Neutrophil (primary cell): ENCODE measurements at regions not wholly inside any gene's neighbourhood (a gene's known extent, or its start where the extent isn't known, plus 50 kb on each side); places are given as distances from the start of the nearest gene placed in this dataset.

ENCODE experiments used
- H3K27ac ChIP-seq: fragments of 200-600 bp; sonication (generic); 2 replicates; pipeline ENCODE4 v1.5.1; 2016; ENCODE audit warnings: mild to moderate bottlenecking, moderate library complexity
- H3K27me3 ChIP-seq: fragments of 200-600 bp; sonication (generic); 2 replicates; pipeline ENCODE4 v1.6.0; 2016; ENCODE audit warnings: mild to moderate bottlenecking
- H3K36me3 ChIP-seq: fragments of 200-600 bp; sonication (generic); 2 replicates; pipeline ENCODE4 v1.5.1; 2017
- H3K4me1 ChIP-seq, 2 experiments: fragments of 200-600 bp in 1 of 2; sonication (generic) in 1 of 2; 1 replicate in 1 of 2; 2 replicates in 1 of 2; pipeline versions ENCODE4 v1.5.1 to v1.6.1; 2013 to 2016; ENCODE audit warnings: low read depth in 1 of 2, low read length in 1 of 2, mild to moderate bottlenecking in 1 of 2, moderate library complexity in 1 of 2; ENCODE audit not compliant: control insufficient read depth in 1 of 2, insufficient read depth in 1 of 2
- H3K4me3 ChIP-seq, 2 experiments: fragments of 200-600 bp in 1 of 2; sonication (generic) in 1 of 2; 1 replicate in 1 of 2; 2 replicates in 1 of 2; pipeline ENCODE4 v1.5.1; 2013 to 2016; ENCODE audit warnings: low read depth in 1 of 2, low read length in 1 of 2, mild to moderate bottlenecking in 1 of 2, moderate library complexity in 1 of 2
- H3K9me3 ChIP-seq: fragments of 200-600 bp; sonication (generic); 2 replicates; pipeline ENCODE4 v1.5.1; 2016
- TF ChIP-seq, protein P1 (sequence below): fragments of 200-600 bp; sonication (generic); IDR thresholded peaks from 2 replicates; pipeline ENCODE4 v1.5.1; 2016; ENCODE audit warnings: antibody characterized with exemption

DNA sequence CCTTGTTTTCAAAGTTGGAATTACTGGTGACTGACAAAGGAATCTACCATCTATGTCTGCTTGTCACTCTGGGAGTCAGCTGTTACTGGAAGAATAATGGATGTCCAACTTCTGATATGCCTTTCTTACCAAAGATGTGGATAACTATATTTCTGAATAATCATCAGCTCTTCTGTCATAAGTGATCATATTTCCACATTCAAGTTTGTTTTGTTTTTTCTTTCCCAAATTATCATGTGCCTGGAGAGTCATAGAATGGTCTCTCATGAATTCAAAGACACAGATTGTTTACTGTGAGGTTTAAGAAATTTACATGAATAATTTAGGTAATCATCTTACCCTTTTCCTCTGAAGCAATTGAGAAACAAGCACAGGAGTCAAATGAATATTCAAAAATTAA, 986.7 kb upstream of the CDH2 start:
- Histone ChIP-seq H3K4me3 (no peak overlapping the region), H3K9me3 (no peaks in the 10 kb centered on the region), H3K27me3 (no peaks in the 10 kb centered on the region), H3K4me1 (no peaks in the 10 kb centered on the region), H3K36me3 (no peaks in the 10 kb centered on the region), H3K27ac (no peak overlapping the region)
- TF ChIP-seq, protein P1, sequence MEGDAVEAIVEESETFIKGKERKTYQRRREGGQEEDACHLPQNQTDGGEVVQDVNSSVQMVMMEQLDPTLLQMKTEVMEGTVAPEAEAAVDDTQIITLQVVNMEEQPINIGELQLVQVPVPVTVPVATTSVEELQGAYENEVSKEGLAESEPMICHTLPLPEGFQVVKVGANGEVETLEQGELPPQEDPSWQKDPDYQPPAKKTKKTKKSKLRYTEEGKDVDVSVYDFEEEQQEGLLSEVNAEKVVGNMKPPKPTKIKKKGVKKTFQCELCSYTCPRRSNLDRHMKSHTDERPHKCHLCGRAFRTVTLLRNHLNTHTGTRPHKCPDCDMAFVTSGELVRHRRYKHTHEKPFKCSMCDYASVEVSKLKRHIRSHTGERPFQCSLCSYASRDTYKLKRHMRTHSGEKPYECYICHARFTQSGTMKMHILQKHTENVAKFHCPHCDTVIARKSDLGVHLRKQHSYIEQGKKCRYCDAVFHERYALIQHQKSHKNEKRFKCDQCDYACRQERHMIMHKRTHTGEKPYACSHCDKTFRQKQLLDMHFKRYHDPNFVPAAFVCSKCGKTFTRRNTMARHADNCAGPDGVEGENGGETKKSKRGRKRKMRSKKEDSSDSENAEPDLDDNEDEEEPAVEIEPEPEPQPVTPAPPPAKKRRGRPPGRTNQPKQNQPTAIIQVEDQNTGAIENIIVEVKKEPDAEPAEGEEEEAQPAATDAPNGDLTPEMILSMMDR = no peak

DNA sequence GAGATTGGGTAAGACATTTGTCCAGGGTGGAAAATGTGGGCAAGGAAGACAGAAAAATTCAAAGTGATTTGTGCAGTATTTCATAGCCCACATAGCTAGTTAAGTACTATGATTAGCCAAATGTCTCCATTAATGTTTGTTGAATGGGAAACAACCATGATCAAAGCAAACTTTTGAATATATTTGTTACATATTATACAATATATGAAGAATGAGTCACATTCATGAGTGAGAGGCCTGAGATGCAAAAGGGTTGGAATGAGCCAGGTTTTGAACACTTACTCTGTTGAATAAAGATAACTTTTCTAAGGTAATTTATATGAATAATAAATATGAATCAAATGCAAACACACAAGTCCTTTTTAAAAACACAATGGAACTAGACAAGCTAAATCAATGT, 984.5 kb upstream of the CDH2 start:
- TF ChIP-seq, protein P1 = no peak
- no peak overlapping the region for H3K4me3 ChIP-seq
- H3K9me3 ChIP-seq = no peaks in the 10 kb centered on the region
- H3K4me1 ChIP-seq = no peaks in the 10 kb centered on the region
- no peaks in the 10 kb centered on the region for H3K36me3 ChIP-seq
- no peak overlapping the region for H3K27ac ChIP-seq
- H3K27me3 ChIP-seq = no peaks in the 10 kb centered on the region

DNA sequence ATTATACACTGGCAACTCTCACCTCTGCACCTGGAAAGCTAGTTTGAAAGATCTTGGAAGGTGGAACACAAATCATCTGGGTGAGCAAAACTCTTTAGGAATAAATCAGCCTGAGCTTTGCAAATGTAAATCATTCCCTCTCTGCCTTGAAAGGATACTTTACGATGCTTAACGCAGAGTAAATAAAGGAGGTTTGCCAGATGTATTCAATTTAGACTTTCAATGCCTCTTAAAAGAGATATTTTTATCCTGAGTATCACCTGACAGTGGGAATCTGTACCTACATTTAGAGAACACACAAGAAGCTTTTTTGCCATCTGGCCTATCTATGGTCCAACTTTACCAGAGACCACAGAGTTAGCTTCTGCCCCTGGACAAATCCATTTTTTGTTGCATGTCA, 983.2 kb upstream of the CDH2 start:
- Histone ChIP-seq H3K4me1 (no peaks in the 10 kb centered on the region), H3K4me3 (no peak overlapping the region), H3K36me3 (no peaks in the 10 kb centered on the region), H3K9me3 (no peaks in the 10 kb centered on the region), H3K27me3 (no peaks in the 10 kb centered on the region), H3K27ac (no peak overlapping the region)
- TF ChIP-seq, protein P1 = no peak

DNA sequence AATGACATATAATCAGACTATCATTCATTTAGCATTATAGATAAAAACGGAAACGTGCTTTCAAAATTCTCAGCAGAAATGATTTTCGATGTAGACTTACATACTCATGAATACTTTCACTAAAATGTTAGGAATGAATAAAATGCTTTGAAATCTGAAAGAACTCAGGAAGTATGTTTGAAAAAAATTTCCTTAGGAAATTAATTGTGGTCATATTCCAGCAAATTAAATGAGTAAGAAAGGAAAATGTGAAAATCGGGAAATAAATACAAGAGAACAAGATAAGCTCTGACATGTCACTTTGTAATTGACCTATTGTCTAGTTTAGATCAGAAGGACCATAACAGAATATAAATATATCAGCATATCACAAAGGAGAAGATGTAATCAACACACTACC, 981.0 kb upstream of the CDH2 start:
- H3K27me3 ChIP-seq = no peaks in the 10 kb centered on the region
- no peaks in the 10 kb centered on the region for H3K4me1 ChIP-seq
- no peaks in the 10 kb centered on the region for H3K36me3 ChIP-seq
- H3K9me3 ChIP-seq = no peaks in the 10 kb centered on the region
- H3K4me3 ChIP-seq = no peak overlapping the region
- H3K27ac ChIP-seq = no peak overlapping the region
- TF ChIP-seq, protein P1 = no peak

DNA sequence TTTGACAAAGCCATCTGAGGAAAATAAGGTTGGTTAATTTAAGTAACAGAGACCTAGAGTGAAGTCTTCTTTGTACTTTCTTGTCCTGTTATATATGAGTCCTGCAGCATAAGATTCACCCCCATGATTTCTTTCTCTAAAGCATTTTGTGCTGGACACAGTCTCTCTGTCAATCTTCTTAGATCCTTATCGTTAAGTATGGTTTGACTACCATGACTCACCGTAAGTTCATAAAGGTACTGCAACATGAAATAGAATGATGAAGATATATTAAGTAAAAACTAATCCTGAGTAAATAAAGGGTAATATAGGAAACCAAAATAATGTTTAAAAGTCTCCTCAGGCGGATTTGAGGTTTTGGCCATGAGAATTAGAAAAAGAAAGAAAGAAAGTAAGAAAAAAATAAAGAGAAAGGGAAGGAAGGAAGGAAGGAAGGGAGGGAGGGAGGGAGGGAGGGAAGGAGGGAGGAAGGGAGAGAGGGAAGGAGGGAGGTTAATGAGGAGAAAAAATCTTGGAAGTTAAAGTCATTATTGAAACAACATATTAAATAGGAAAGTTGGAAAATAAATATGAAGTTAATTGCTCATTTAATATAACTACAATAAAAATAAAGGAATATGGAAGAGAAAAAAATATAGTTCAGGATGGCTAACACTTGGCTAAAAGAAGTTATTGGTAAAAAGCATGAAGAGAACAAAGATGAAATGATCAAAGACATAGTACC, 980.3 kb upstream of the CDH2 start:
- Histone ChIP-seq H3K9me3 (no peaks in the 10 kb centered on the region), H3K27me3 (no peaks in the 10 kb centered on the region), H3K36me3 (no peaks in the 10 kb centered on the region), H3K4me3 (no peak overlapping the region), H3K27ac (no peak overlapping the region), H3K4me1 (no peaks in the 10 kb centered on the region)
- TF ChIP-seq, protein P1 = no peak
